ES-I3 (cell line): ENCODE measurements at regions not wholly inside any gene's neighbourhood (a gene's known extent, or its start where the extent isn't known, plus 50 kb on each side); places are given as distances from the start of the nearest gene placed in this dataset.
"Not testable (repeated sequence)": the region's sequence is repeated elsewhere in the genome, so short reads cannot be mapped to it uniquely, and the experiment has no call there.

ENCODE experiments used
- H3K36me3 ChIP-seq: 2 replicates; pipeline ENCODE4 v1.6.1; 2013; ENCODE audit warnings: mild to moderate bottlenecking, low read length, control low read depth, moderate library complexity; ENCODE audit not compliant: insufficient read depth
- H3K4me1 ChIP-seq: 2 replicates; pipeline ENCODE4 v1.6.1; 2013; ENCODE audit warnings: mild to moderate bottlenecking, control low read depth, low read length; ENCODE audit not compliant: insufficient read depth
- H3K9ac ChIP-seq: 2 replicates; pipeline ENCODE4 v1.6.1; 2013; ENCODE audit warnings: low read depth, mild to moderate bottlenecking, low read length, moderate library complexity
- H3K9me3 ChIP-seq: 2 replicates; pipeline ENCODE4 v1.6.1; 2013; ENCODE audit warnings: mild to moderate bottlenecking, low read length, moderate library complexity; ENCODE audit not compliant: control insufficient read depth, insufficient read depth

GRCh38 chr2:185585165-185585564 lies 153.4 kb upstream of the FSIP2 start:
- H3K36me3 ChIP-seq, H3K4me1 ChIP-seq, H3K9ac ChIP-seq: not testable (repeated sequence)
- H3K9me3 ChIP-seq: peaks cover 18% of the 10 kb centered on the region; the same call in 1 of the 2 replicates

GRCh38 chr2:185591276-185591675 lies 147.3 kb upstream of the FSIP2 start:
- H3K9me3 ChIP-seq, H3K9ac ChIP-seq, H3K4me1 ChIP-seq, H3K36me3 ChIP-seq: not testable (repeated sequence)

- Histone ChIP-seq H3K36me3 (no peaks in the 10 kb centered on the region), H3K4me1 (no peaks in the 10 kb centered on the region), H3K9me3 (no peaks in the 10 kb centered on the region), H3K9ac (no peak overlapping the region)
Observed at GRCh38 chr2:185607945-185608344, 130.7 kb upstream of the FSIP2 start.

GRCh38 chr2:185608799-185609198 lies 129.8 kb upstream of the FSIP2 start:
- no peaks in the 10 kb centered on the region for H3K36me3 ChIP-seq
- no peaks in the 10 kb centered on the region for H3K9me3 ChIP-seq
- no peaks in the 10 kb centered on the region for H3K4me1 ChIP-seq
- H3K9ac ChIP-seq: no peak overlapping the region

- no peaks in the 10 kb centered on the region for H3K4me1 ChIP-seq
- no peaks in the 10 kb centered on the region for H3K36me3 ChIP-seq
- H3K9me3 ChIP-seq: no peaks in the 10 kb centered on the region
- no peak overlapping the region for H3K9ac ChIP-seq
Observed at GRCh38 chr2:185610301-185610700, 128.3 kb upstream of the FSIP2 start.

GRCh38 chr2:185618625-185619024 lies 120.0 kb upstream of the FSIP2 start:
- no peaks in the 10 kb centered on the region for H3K36me3 ChIP-seq
- H3K9ac ChIP-seq: no peak overlapping the region
- no peaks in the 10 kb centered on the region for H3K4me1 ChIP-seq
- no peaks in the 10 kb centered on the region for H3K9me3 ChIP-seq

- no peak overlapping the region for H3K9ac ChIP-seq
- H3K4me1 ChIP-seq: no peaks in the 10 kb centered on the region
- no peaks in the 10 kb centered on the region for H3K9me3 ChIP-seq
- no peaks in the 10 kb centered on the region for H3K36me3 ChIP-seq
Observed at GRCh38 chr2:185625604-185626003, 113.0 kb upstream of the FSIP2 start.

GRCh38 chr2:185628985-185629384 lies 109.6 kb upstream of the FSIP2 start:
- Histone ChIP-seq H3K9ac (no peak overlapping the region; the same call in 1 of the 2 replicates), H3K4me1 (no peaks in the 10 kb centered on the region; the same call in 1 of the 2 replicates)

GRCh38 chr2:185633621-185634020 lies 105.0 kb upstream of the FSIP2 start:
- no peaks in the 10 kb centered on the region for H3K36me3 ChIP-seq
- peaks cover 4% of the 10 kb centered on the region; the same call in 1 of the 2 replicates for H3K4me1 ChIP-seq
- no peaks in the 10 kb centered on the region for H3K9me3 ChIP-seq
- H3K9ac ChIP-seq: no peak overlapping the region

More at GRCh38 chr2:185628985-185629384, 109.6 kb upstream of the FSIP2 start:
- Histone ChIP-seq H3K9me3 (no peaks in the 10 kb centered on the region), H3K36me3 (no peaks in the 10 kb centered on the region)

GRCh38 chr2:185638771-185639170 lies 99.8 kb upstream of the FSIP2 start:
- Histone ChIP-seq H3K9me3 (no peaks in the 10 kb centered on the region), H3K36me3 (no peaks in the 10 kb centered on the region), H3K4me1 (peaks cover 4% of the 10 kb centered on the region; the same call in 1 of the 2 replicates), H3K9ac (no peak overlapping the region)

- H3K9ac ChIP-seq: no peak overlapping the region
- H3K4me1 ChIP-seq: peaks cover 4% of the 10 kb centered on the region; the same call in 1 of the 2 replicates
- no peaks in the 10 kb centered on the region for H3K36me3 ChIP-seq
Observed at GRCh38 chr2:185640588-185640987, 98.0 kb upstream of the FSIP2 start.

GRCh38 chr2:185643434-185643833 lies 95.2 kb upstream of the FSIP2 start:
- Histone ChIP-seq H3K9me3 (no peaks in the 10 kb centered on the region), H3K9ac (no peak overlapping the region), H3K36me3 (no peaks in the 10 kb centered on the region), H3K4me1 (no peaks in the 10 kb centered on the region; the same call in 1 of the 2 replicates)

More at GRCh38 chr2:185640588-185640987, 98.0 kb upstream of the FSIP2 start:
- no peaks in the 10 kb centered on the region for H3K9me3 ChIP-seq

- no peaks in the 10 kb centered on the region for H3K4me1 ChIP-seq
- no peak overlapping the region for H3K9ac ChIP-seq
- no peaks in the 10 kb centered on the region for H3K9me3 ChIP-seq
Observed at GRCh38 chr2:185644828-185645227, 93.8 kb upstream of the FSIP2 start.

GRCh38 chr2:185645529-185645928 lies 93.1 kb upstream of the FSIP2 start:
- Histone ChIP-seq H3K9ac (no peak overlapping the region), H3K4me1 (no peaks in the 10 kb centered on the region), H3K9me3 (no peaks in the 10 kb centered on the region), H3K36me3 (no peaks in the 10 kb centered on the region)

More at GRCh38 chr2:185644828-185645227, 93.8 kb upstream of the FSIP2 start:
- H3K36me3 ChIP-seq: no peaks in the 10 kb centered on the region

- no peaks in the 10 kb centered on the region for H3K36me3 ChIP-seq
- no peak overlapping the region for H3K9ac ChIP-seq
- H3K4me1 ChIP-seq: no peaks in the 10 kb centered on the region
- no peaks in the 10 kb centered on the region for H3K9me3 ChIP-seq
Observed at GRCh38 chr2:185658750-185659149, 79.9 kb upstream of the FSIP2 start.

- Histone ChIP-seq H3K4me1 (peaks cover 3% of the 10 kb centered on the region; the same call in 1 of the 2 replicates), H3K9ac (no peak overlapping the region), H3K36me3 (no peaks in the 10 kb centered on the region), H3K9me3 (no peaks in the 10 kb centered on the region)
Observed at GRCh38 chr2:185663811-185664210, 74.8 kb upstream of the FSIP2 start.
